Neural cell (in vitro differentiated cells): ENCODE measurements at regions not wholly inside any gene's neighbourhood (a gene's known extent, or its start where the extent isn't known, plus 50 kb on each side); places are given as distances from the start of the nearest gene placed in this dataset.

Source experiments
- EZH2 ChIP-seq: fragments of 200-600, 300-800 bp; shearing (Covaris generic), sonication (generic); IDR thresholded peaks from 2 replicates; pipeline ENCODE4 v1.6.1; 2014; ENCODE audit warnings: antibody characterized with exemption, low read length, borderline replicate concordance, mild to moderate bottlenecking; ENCODE audit not compliant: insufficient read depth, poor library complexity, severe bottlenecking
- POLR2AphosphoS5 ChIP-seq: IDR thresholded peaks from 2 replicates; pipeline ENCODE4 v1.6.1; 2012
- RAD21 ChIP-seq: fragments of 450-650 bp; conservative IDR thresholded peaks from 2 replicates; pipeline ENCODE4 v1.6.1; 2014; ENCODE audit warnings: antibody characterized with exemption, mild to moderate bottlenecking, moderate library complexity
- TF ChIP-seq, protein P1 (sequence below): fragments of 450-650 bp; IDR thresholded peaks from 2 replicates; pipeline ENCODE4 v1.5.1; 2014; ENCODE audit warnings: antibody characterized with exemption, mild to moderate bottlenecking, moderate library complexity; ENCODE audit not compliant: poor library complexity, severe bottlenecking

DNA sequence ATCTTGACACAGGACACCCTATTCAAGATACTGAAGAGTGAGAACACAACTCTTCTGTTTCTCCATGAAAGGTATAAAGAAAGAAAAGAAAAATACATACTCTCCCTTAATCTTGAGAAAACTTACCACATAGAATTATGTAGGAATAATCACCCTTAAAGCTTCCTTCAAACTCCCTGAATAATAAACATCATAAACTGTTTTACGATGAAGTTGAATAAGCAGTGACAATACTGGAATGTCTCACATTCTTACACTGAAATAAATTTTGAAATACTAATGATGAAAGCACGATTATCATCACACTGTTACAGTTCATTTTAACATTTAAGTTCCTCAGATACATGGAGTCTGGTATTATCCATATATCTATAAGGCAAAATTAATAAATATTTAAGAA is 306.2 kb downstream of the IPMK start:
- TF ChIP-seq, protein P1, sequence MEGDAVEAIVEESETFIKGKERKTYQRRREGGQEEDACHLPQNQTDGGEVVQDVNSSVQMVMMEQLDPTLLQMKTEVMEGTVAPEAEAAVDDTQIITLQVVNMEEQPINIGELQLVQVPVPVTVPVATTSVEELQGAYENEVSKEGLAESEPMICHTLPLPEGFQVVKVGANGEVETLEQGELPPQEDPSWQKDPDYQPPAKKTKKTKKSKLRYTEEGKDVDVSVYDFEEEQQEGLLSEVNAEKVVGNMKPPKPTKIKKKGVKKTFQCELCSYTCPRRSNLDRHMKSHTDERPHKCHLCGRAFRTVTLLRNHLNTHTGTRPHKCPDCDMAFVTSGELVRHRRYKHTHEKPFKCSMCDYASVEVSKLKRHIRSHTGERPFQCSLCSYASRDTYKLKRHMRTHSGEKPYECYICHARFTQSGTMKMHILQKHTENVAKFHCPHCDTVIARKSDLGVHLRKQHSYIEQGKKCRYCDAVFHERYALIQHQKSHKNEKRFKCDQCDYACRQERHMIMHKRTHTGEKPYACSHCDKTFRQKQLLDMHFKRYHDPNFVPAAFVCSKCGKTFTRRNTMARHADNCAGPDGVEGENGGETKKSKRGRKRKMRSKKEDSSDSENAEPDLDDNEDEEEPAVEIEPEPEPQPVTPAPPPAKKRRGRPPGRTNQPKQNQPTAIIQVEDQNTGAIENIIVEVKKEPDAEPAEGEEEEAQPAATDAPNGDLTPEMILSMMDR, result no peak
- TF ChIP-seq EZH2 (no peak), RAD21 (no peak), POLR2AphosphoS5 (no peak)
